ENCODE measurements at regions not wholly inside any gene's neighbourhood (a gene's known extent, or its start where the extent isn't known, plus 50 kb on each side); places are given as distances from the start of the nearest gene placed in this dataset.
A peak's percentile ranks its signal among the peaks of the same experiment; 100 is the strongest.

- TF ChIP-seq THAP12 (CRISPR knock-in tag; IDR thresholded peaks at IDR 0.05) = no peak
- peak; percentile 48; the same call in 1 of the 2 replicates for TF ChIP-seq GATAD2B (IDR thresholded peaks at IDR 0.05; ENCODE audit: borderline replicate concordance)
- TF ChIP-seq CEBPB (tag; IDR thresholded peaks at IDR 0.05) = peak; percentile 67
- no peak; the same call in 1 of the 2 replicates for TF ChIP-seq ELF1 (tag; IDR thresholded peaks at IDR 0.05)
- 0 out of 2 replicates have a peak, but pooled peaks have one; percentile 45 for TF ChIP-seq RHOXF2B (CRISPR knock-in tag; conservative IDR thresholded peaks at IDR 0.05)
- no peak for TF ChIP-seq CLOCK (CRISPR knock-in tag; IDR thresholded peaks at IDR 0.05; ENCODE audit: borderline replicate concordance)
- TF ChIP-seq ZNF551 (CRISPR knock-in tag; IDR thresholded peaks at IDR 0.05) = no peak
- peak; percentile 46 for TF ChIP-seq TAF9B (IDR thresholded peaks at IDR 0.05; ENCODE audit: partially characterized antibody)
- TF ChIP-seq ZSCAN32 (CRISPR knock-in tag; IDR thresholded peaks at IDR 0.05) = no peak
- peak in 1 of 2 experiments; percentile 33; a peak in 1 of 4 replicates for TF ChIP-seq ZNF639 (CRISPR knock-in tag; conservative IDR thresholded peaks at IDR 0.05 in 1 of 2, IDR thresholded peaks at IDR 0.05 in 1 of 2)
- peak; percentile 60 for TF ChIP-seq CXXC5 (CRISPR knock-in tag; IDR thresholded peaks at IDR 0.05)
- no peak for TF ChIP-seq MEF2A (IDR thresholded peaks at IDR 0.05; ENCODE audit: control insufficient read depth, low read depth, low read length)
- TF ChIP-seq CAMTA2 (CRISPR knock-in tag; conservative IDR thresholded peaks at IDR 0.05) = no peak
- TF ChIP-seq ZKSCAN8 (CRISPR knock-in tag; IDR thresholded peaks at IDR 0.05) = peak; percentile 79
- no peak for TF ChIP-seq ZNF140 (CRISPR knock-in tag; IDR thresholded peaks at IDR 0.05)
- TF ChIP-seq SRF (CRISPR knock-in tag; IDR thresholded peaks at IDR 0.05) = no peak; a peak in 1 of 4 replicates
- TF ChIP-seq BACH1 (tag; IDR thresholded peaks at IDR 0.05) = peak; percentile 82; the same call in 1 of the 2 replicates
- TF ChIP-seq FOXA3 (CRISPR knock-in tag; conservative IDR thresholded peaks at IDR 0.05 in 1 of 2, IDR thresholded peaks at IDR 0.05 in 1 of 2) = peak; percentile 96
Observed at GRCh38 chr10:22133749-22134624, 83.8 kb downstream of the EBLN1 start (continued).
